NCI-H82 treated with DMSO at 0.1 percent for 48 hours (cell line): ENCODE measurements at regions not wholly inside any gene's neighbourhood (a gene's known extent, or its start where the extent isn't known, plus 50 kb on each side); places are given as distances from the start of the nearest gene placed in this dataset.

Experiments used
- DNase-seq: peaks from one replicate; lab custom pipeline; 2025; ENCODE audit not compliant: unreplicated experiment; lab: John Stamatoyannopoulos, UW

DNA sequence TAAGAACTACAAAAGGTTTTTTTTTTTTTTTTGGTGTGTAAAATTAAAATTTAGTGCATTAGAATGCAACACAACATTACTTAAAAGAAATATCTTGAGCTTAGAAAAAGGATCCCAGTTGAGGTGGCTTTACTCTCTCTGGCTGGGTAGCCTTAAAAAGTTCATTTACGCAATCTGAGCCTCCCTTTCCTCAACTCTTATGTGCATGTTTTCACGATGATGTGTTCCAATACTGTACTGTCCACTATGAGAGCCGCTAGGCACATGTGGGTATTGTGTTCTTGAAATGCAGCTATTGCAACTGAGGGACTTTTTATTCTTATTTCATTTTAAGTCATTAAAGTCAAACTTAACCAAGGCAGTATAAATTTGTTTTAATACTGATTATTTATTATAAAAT, 460.9 kb upstream of the SYT1 start:
- DNase-seq = no peak

DNA sequence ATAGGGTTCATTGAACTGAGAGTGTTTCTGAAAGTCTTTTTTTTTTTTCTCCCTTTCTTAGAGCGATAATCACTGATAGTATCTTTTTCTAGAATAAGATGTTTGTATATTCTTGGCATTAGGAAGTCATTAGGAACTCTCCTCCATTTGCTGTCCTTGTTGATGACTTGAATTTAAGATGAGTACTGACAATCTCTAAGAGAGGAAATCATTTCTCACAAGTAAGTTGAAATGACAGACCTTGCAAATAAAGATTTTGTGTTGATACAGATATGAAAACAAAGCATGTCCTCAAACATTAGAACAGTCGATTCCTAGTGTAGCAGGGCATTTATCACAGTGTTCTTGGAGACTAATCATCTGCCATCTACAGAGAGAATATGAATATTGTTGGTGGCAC, 458.4 kb upstream of the SYT1 start:
- no peak for DNase-seq

- DNase-seq = no peak
Measured at GRCh38 chr12:78406828-78407227, 457.7 kb upstream of the SYT1 start.

DNA sequence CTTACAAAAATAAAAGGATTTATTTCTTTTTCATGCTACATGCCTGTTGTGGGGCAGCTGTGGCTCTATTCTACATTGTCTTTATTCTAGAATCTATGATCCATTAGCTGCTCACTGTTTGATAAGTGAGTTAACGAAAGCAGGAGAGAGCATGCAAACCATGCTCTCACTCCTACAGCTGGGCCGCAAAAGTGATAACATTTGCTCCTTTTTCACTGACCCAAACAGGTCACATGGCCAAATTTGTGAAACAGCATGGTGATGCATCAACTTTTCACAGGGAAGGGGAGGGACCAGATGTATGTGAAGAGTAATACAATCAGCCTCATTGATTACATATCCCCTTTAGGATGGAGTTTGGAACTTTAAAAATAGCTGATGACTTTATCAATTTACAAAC, 456.9 kb upstream of the SYT1 start:
- DNase-seq = no peak

DNA sequence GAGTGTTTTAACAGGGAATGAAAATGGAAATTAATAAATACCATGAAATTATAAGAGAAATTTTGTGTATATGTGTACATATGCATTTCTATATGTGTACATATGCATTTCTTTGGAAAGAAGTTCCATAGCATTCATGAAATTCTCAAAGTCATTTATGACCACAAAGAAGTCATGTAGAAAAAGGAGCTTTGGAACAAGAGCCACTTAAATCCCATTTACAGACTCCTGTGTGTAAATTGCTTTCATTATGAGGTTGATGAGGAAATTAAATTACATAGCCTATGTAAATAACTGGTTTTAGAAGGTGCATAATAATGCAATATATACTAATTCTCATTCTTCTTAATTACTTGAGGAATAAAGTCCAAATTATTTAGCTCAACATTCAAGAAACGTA, 450.5 kb upstream of the SYT1 start:
- no peak for DNase-seq

- no peak for DNase-seq
Measured at GRCh38 chr12:78418919-78419318, 445.7 kb upstream of the SYT1 start.

GRCh38 chr12:78419513-78419912, 445.1 kb upstream of the SYT1 start:
- DNase-seq = no peak

DNA sequence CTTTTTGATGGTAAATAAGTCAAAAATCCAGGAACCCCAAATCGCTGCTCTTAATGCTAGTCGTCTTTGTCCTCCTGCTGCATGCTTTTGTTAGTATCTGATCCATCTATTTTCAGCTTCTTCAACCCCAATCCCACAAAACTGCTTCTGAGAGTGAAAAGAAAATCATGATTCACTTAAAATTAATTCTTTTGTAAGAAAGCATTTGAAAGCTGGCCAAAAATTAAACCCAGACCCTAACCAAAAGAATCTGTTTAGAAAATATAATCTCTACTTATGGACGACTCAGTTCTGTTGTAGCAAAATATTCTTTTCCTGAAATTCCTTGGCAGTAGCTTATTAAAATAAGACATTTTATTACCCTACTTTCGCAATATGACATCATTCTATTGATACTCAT, 443.6 kb upstream of the SYT1 start:
- DNase-seq = no peak

DNA sequence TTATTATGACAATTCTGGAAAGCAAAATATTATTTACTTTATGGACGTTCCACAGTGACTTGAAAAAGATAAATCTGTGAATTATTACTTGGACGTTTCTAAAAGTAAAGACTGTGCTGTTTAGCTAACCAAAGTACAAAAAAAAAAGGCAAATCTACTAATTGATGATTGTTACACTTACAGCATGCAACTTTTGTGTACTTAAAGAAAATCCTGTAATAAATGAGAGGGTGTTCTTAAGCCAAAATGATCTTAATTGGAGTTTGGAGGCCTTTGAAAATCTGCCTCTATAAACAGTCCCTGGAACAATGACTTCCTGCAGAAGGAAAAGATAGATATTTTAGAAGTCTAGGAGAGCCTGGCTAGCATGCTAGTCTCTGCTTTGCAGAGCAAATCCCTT, 434.0 kb upstream of the SYT1 start:
- no peak for DNase-seq

- DNase-seq = no peak
Measured at GRCh38 chr12:78431931-78432330, 432.6 kb upstream of the SYT1 start.

GRCh38 chr12:78439666-78440065, 424.9 kb upstream of the SYT1 start:
- no peak for DNase-seq

DNA sequence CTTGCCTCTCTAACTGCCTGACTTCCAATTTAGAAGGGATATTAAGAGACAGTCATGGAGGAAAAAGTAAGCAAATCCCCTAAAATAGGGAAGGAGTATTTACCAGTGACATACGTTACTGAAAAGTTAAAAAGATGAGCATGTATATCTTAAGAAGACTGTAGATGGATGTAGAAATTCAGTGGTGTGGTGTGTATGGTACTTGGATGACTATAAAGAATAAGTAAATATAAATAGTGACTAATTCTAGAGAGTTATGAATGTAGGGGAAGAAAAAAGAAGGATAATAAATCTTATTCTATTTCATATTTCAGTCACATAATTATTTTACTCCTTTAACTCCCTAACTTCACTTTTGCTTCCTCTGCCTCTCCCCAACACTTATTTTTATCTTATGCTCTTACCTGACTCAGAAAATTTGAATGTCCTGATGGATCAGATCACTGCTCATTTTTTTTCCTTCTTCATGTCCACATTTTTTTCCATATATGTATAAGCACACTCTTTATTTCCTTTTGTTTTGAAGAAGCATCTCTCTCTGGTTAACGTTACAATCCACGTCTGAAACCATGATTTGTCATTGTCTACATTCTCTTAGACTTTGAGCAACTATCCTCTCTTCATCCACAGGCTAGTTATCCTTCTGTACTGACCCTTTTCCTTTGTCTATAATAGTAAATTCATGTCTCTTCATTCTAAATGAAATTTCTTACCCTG, 422.7 kb upstream of the SYT1 start:
- DNase-seq = no peak

DNA sequence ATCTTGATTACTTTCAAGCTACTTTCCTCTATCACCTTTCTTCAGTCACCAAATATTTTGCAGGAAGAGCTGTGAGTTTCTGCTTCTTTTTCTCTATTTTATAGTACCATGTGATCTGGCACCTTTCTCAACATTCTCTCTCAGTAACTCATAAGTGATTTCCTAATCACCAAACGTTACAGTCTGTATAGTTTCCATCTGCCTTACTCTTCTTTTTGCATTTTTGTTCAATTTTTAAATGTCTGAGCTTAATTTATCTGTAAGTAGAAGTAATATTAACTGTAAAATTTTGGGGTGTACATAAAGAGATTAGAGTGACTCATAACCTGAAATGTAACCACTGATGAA, 422.1 kb upstream of the SYT1 start:
- no peak for DNase-seq

DNA sequence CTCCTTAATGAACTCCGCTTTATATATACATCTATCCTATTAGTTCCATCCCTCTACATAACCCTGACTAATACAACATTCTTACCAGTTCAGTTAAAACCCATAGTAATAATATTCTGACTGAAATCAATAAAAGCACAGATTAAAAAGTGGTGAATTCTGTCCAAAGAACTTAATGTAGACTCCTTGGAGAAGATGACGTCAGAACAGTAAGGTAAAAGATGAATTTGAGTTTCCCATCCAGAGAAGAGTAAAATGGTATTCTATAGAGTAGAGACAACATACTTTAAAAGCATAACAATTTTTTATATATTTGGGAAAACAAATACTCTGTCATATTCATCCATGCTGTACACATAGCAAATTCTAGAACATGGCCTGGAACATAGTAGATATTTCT, 418.0 kb upstream of the SYT1 start:
- no peak for DNase-seq

- no peak for DNase-seq
Measured at GRCh38 chr12:78447373-78447772, 417.2 kb upstream of the SYT1 start.

DNA sequence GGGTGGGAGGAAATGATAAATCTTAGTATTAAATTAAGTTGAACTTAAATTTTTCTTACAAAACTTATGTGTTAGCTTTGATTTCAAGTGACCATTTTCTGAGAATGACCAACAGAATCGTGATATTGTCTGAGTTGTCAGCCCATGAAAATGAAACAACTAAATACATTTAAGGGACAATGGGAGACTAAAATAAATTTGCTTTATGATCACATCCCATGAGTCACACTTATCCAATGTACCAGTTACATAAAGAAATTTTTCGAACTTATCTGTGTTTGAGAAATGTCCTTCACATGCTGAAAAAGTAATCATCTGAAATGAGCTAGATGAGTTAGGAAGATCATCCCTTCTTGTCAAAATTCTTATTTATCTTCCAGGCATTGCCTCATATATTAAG, 415.9 kb upstream of the SYT1 start:
- no peak for DNase-seq

GRCh38 chr12:78455991-78456390, 408.6 kb upstream of the SYT1 start:
- no peak for DNase-seq

GRCh38 chr12:78457938-78458337, 406.6 kb upstream of the SYT1 start:
- no peak for DNase-seq

GRCh38 chr12:78470354-78471195, 394.0 kb upstream of the SYT1 start:
- peak; percentile 69 for DNase-seq

- DNase-seq = no peak
Measured at GRCh38 chr12:78473136-78473535, 391.4 kb upstream of the SYT1 start.

DNA sequence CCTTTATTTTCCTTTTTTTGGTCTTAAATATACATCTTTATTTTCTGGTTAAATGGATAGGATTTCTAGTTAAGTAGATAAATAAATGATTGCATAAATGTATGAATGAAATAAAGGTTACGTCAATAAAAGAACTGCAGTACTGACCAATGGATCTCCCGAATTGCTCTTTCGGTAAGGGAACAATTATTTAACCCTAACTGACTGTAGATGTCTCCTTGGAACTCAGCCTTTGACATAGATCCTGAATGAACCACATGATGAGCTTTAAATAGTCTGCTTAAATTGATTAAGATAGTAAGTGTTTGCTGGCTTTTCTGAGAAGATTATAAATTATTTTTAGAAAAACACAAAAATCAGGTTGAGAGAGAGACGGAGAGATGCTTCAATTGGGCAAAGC, 391.0 kb upstream of the SYT1 start:
- DNase-seq = peak; percentile 39

DNA sequence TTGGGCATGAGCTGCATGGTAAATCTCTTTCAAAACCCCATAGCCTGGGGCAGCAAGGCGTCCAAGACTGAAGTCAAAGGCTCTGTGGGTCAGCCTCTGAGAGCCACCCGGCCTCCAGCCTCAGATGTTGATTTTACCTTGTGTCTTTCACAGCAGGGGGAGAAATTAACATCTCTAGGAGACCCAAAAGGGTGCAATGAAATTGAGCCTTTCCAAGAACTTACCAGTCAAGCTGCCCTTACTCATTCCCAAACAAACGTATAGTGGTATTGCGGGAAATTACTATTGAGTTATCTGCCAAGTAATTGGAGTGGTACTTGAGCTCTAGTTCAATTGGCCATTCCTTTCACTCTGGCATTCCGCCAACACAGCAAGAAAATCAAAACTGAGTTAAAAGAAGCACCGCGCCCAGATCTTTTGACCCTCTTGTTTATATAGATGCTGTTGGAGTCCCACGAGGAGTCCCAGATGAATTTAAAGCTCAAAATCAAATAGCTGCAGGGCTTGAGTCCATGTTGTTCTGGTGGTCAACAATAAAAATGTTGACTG, 380.7 kb upstream of the SYT1 start:
- no peak for DNase-seq
